CD8-positive, alpha-beta memory T cell (primary cell): ENCODE measurements at regions not wholly inside any gene's neighbourhood (a gene's known extent, or its start where the extent isn't known, plus 50 kb on each side); places are given as distances from the start of the nearest gene placed in this dataset.
A peak's percentile ranks its signal among the peaks of the same experiment; 100 is the strongest.
"Not testable (repeated sequence)": the region's sequence is repeated elsewhere in the genome, so short reads cannot be mapped to it uniquely, and the experiment has no call there.

Experiments used
- CTCF ChIA-PET: fragments of 350-600 bp; sonication (Branson Sonifier 250); formaldehyde crosslinking; loops from one replicate; lab custom pipeline; 2021; ENCODE audit warnings: antibody characterized with exemption; lab: Charles Lee
- POLR2A ChIA-PET: fragments of 350-600 bp; sonication (Branson Sonifier 250); formaldehyde crosslinking; loops from one replicate; lab custom pipeline; 2021; ENCODE audit warnings: antibody characterized with exemption; lab: Charles Lee
- DNase-seq, 5 donors: peaks; one replicate each; pipeline versions ENCODE4 v3.0.0 to v3.0.0-alpha.2; 2020 to 2022; ENCODE audit warnings: mixed read lengths in 1 of 5
- H3K27ac ChIP-seq: one replicate; pipeline ENCODE4 v1.7.0; 2013; ENCODE audit warnings: low read depth, mild to moderate bottlenecking, low read length, moderate library complexity
- H3K27me3 ChIP-seq: 2 replicates; pipeline ENCODE4 v1.7.0; 2013; ENCODE audit warnings: low read length, mild to moderate bottlenecking; ENCODE audit not compliant: insufficient read depth, poor library complexity, severe bottlenecking
- H3K36me3 ChIP-seq: 2 replicates; pipeline ENCODE4 v1.7.0; 2013; ENCODE audit warnings: mild to moderate bottlenecking, low read length, moderate library complexity; ENCODE audit not compliant: insufficient read depth
- H3K4me1 ChIP-seq: 2 replicates; pipeline ENCODE4 v1.7.0; 2013; ENCODE audit warnings: mild to moderate bottlenecking, low read length, moderate library complexity; ENCODE audit not compliant: insufficient read depth
- H3K4me3 ChIP-seq: 2 replicates; pipeline ENCODE4 v1.7.0; 2013; ENCODE audit warnings: mild to moderate bottlenecking, low read length
- H3K9me3 ChIP-seq: 2 replicates; pipeline ENCODE4 v1.7.0; 2013; ENCODE audit warnings: mild to moderate bottlenecking, low read length
- H3K27ac Mint-ChIP-seq, 8 donors: one replicate each; pipeline ENCODE4 v1.8.0; 2020 to 2021; ENCODE audit warnings: mixed read lengths in 8 of 8, mild to moderate bottlenecking in 6 of 8, inconsistent platforms in 3 of 8, moderate library complexity in 3 of 8
- H3K27me3 Mint-ChIP-seq, 2 donors: one replicate each; pipeline ENCODE4 v1.8.0; 2020 to 2021; ENCODE audit warnings: mixed read lengths in 2 of 2, mild to moderate bottlenecking in 1 of 2, moderate library complexity in 1 of 2
- H3K36me3 Mint-ChIP-seq, 3 donors: one replicate each; pipeline ENCODE4 v1.8.0; 2020 to 2021; ENCODE audit warnings: mixed read lengths in 3 of 3, inconsistent platforms in 1 of 3, mild to moderate bottlenecking in 1 of 3
- H3K4me1 Mint-ChIP-seq, 3 donors: one replicate each; pipeline ENCODE4 v1.8.0; 2020 to 2021; ENCODE audit warnings: mixed read lengths in 3 of 3, inconsistent platforms in 1 of 3, mild to moderate bottlenecking in 1 of 3
- H3K4me3 Mint-ChIP-seq, 7 donors: one replicate each; pipeline ENCODE4 v1.8.0; 2020 to 2021; ENCODE audit warnings: mixed read lengths in 7 of 7, mild to moderate bottlenecking in 6 of 7, moderate library complexity in 4 of 7, inconsistent platforms in 2 of 7
- H3K9me3 Mint-ChIP-seq, 5 donors: one replicate each; pipeline ENCODE4 v1.8.0; 2020 to 2022; ENCODE audit warnings: mixed read lengths in 5 of 5, mild to moderate bottlenecking in 3 of 5, moderate library complexity in 2 of 5, inconsistent platforms in 1 of 5

DNA sequence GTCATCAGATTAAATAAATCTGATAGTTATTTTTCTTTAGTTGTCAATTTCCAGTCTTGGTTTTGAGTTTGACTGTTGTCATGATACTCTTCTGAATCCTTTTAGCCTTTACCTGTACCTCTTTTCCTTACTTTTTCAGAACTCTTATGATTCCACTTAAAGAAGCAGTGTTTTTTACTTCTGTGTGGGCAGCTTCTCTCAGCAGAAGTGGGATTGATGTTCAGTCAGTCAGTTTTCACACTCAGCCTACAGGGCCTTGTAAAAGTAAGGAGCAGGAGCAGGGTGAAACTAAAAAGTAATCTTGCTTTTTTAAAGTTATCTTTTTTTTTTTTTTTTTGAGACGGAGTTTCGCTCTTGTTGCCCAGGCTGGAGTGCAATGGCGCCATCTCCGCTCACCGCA is 75.1 kb downstream of the HAUS1 start:
- no peaks in the 10 kb centered on the region for H3K9me3 ChIP-seq
- no peak for DNase-seq
- Mint-ChIP-seq H3K36me3 (peaks cover 0 to 20% (median 6%) of the 10 kb centered on the region in 3 donors), H3K27me3 (no peaks in the 10 kb centered on the region), H3K4me3 (peak overlapping the region in 2 of 7 donors; percentile 17 to 51), H3K27ac (peak overlapping the region in 2 of 8 donors; percentile 47 to 48), H3K4me1 (peaks cover 61 to 83% (median 75%) of the 10 kb centered on the region in 3 donors), H3K9me3 (no peaks in the 10 kb centered on the region)
- H3K36me3 ChIP-seq: no peaks in the 10 kb centered on the region
- CTCF ChIA-PET: no interaction called here
- POLR2A ChIA-PET: no interaction called here
- peaks cover 66% of the 10 kb centered on the region for H3K4me1 ChIP-seq
- H3K27me3 ChIP-seq: no peaks in the 10 kb centered on the region
- no peak overlapping the region for H3K4me3 ChIP-seq
- H3K27ac ChIP-seq: no peak overlapping the region

GRCh38 chr18:46182633-46183358 is 78.6 kb downstream of the HAUS1 start:
- Mint-ChIP-seq H3K27ac (peak overlapping the region in 7 of 8 donors; percentile 4 to 90 (median 31)), H3K4me3 (peak overlapping the region in 2 of 7 donors; percentile 1 to 10), H3K27me3 (no peaks in the 10 kb centered on the region), H3K36me3 (peaks cover 0 to 20% (median 3%) of the 10 kb centered on the region in 3 donors), H3K9me3 (no peaks in the 10 kb centered on the region), H3K4me1 (peaks cover 51 to 75% (median 72%) of the 10 kb centered on the region in 3 donors)
- Histone ChIP-seq H3K27ac (no peak overlapping the region), H3K4me3 (no peak overlapping the region), H3K36me3 (no peaks in the 10 kb centered on the region), H3K9me3 (no peaks in the 10 kb centered on the region), H3K4me1 (peaks cover 51% of the 10 kb centered on the region), H3K27me3 (no peaks in the 10 kb centered on the region)
- ChIA-PET POLR2A (interaction anchor here (0.5 kb wide), 1 partner anchor 85 kb away, joined by 3 read pairs; no protein-coding TSS in a partner anchor), CTCF (interaction anchor here (0.8 to 7.5 kb wide), 3 partner anchors 9 to 439 kb away, joined by 3 to 48 read pairs (median 3); a partner anchor contains a TSS)
- no peak for DNase-seq

DNA sequence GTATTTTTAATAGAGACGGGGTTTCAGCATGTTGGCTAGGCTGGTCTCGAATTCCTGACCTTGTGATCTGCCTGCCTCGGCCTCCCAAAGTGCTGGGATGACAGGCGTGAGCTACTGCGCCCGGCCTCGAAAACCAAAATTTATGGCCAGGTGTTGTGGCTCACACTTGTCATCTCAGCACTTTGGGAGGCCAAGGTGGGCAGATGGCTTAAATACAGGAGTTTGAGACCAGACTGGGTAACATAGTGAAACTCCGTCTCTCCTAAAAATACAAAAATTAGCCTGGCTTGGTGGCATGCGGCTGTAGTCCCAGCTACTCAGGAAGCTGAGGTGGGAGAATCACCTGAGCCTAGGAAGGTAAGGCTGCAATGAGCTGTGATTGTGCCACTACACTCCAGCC is 80.1 kb downstream of the HAUS1 start:
- H3K27ac ChIP-seq, H3K27me3 ChIP-seq, H3K27me3 Mint-ChIP-seq, H3K4me3 ChIP-seq, DNase-seq, POLR2A ChIA-PET, H3K36me3 ChIP-seq, H3K9me3 ChIP-seq, H3K9me3 Mint-ChIP-seq: not testable (repeated sequence)
- CTCF ChIA-PET: interaction anchor here (1.0 to 7.5 kb wide), 3 partner anchors 10 to 18 kb away, joined by 3 to 48 read pairs (median 3); a partner anchor contains a TSS
- Mint-ChIP-seq H3K4me3 (peak overlapping the region in 1 of 7 donors; percentile 37), H3K4me1 (peaks cover 49 to 71% (median 69%) of the 10 kb centered on the region in 3 donors), H3K36me3 (peaks cover 0 to 17% (median 0%) of the 10 kb centered on the region in 3 donors), H3K27ac (peak overlapping the region in 6 of 8 donors; percentile 1 to 70 (median 65))
- H3K4me1 ChIP-seq: peaks cover 45% of the 10 kb centered on the region

DNA sequence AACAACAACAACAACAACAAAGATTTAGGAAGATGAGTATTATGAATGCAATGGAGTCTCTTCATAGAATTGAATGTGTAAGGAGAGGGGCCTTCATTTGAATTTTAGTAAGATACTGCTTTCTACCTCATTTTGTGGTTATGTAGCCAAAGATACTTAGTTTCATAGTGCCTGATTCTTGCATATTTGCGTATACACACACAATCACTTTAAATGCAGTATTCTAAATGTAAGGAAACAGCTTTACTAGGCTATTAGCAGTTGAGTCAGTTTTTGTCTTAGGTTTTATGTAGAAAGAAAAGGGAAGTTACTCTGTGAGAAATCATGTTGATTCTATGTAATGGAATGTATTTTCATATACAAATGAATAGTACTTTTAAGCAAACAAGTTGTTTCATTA is 80.5 kb downstream of the HAUS1 start:
- H3K4me3 ChIP-seq: no peak overlapping the region
- H3K9me3 Mint-ChIP-seq: no peaks in the 10 kb centered on the region
- no peaks in the 10 kb centered on the region for H3K27me3 ChIP-seq
- H3K27me3 Mint-ChIP-seq: no peaks in the 10 kb centered on the region
- DNase-seq: no peak
- H3K27ac ChIP-seq: no peak overlapping the region
- POLR2A ChIA-PET: no interaction called here
- peak overlapping the region in 2 of 7 donors; percentile 19 to 37 for H3K4me3 Mint-ChIP-seq
- H3K36me3 ChIP-seq: no peaks in the 10 kb centered on the region
- H3K36me3 Mint-ChIP-seq: peaks cover 0 to 17% (median 0%) of the 10 kb centered on the region in 3 donors
- CTCF ChIA-PET: interaction anchor here (0.6 to 7.5 kb wide), 4 partner anchors 11 to 25 kb away, joined by 3 to 48 read pairs (median 3); a partner anchor contains a TSS
- peaks cover 51 to 71% (median 68%) of the 10 kb centered on the region in 3 donors for H3K4me1 Mint-ChIP-seq
- peak overlapping the region in 7 of 8 donors; percentile 1 to 70 (median 64) for H3K27ac Mint-ChIP-seq
- no peaks in the 10 kb centered on the region for H3K9me3 ChIP-seq
- H3K4me1 ChIP-seq: peaks cover 49% of the 10 kb centered on the region

- CTCF ChIA-PET: interaction anchor here (1.2 to 2.1 kb wide), 2 partner anchors 17 kb away, joined by 5 to 10 read pairs; a partner anchor contains a TSS
- no peaks in the 10 kb centered on the region for H3K9me3 Mint-ChIP-seq
- H3K27ac ChIP-seq: no peak overlapping the region
- H3K4me3 ChIP-seq: no peak overlapping the region
- H3K4me3 Mint-ChIP-seq: peak overlapping the region in 1 of 7 donors; percentile 15
- no peak for DNase-seq
- peak overlapping the region in 4 of 8 donors; percentile 4 to 84 (median 32) for H3K27ac Mint-ChIP-seq
- no peaks in the 10 kb centered on the region for H3K36me3 ChIP-seq
- H3K9me3 ChIP-seq: no peaks in the 10 kb centered on the region
- no peaks in the 10 kb centered on the region for H3K27me3 Mint-ChIP-seq
- peaks cover 0 to 22% (median 4%) of the 10 kb centered on the region in 3 donors for H3K36me3 Mint-ChIP-seq
- no peaks in the 10 kb centered on the region for H3K27me3 ChIP-seq
- peaks cover 12% of the 10 kb centered on the region for H3K4me1 ChIP-seq
- peaks cover 26 to 48% (median 48%) of the 10 kb centered on the region in 3 donors for H3K4me1 Mint-ChIP-seq
- POLR2A ChIA-PET: no interaction called here
These were observed 86.5 kb downstream of the HAUS1 start for GRCh38 chr18:46190667-46191066.

- CTCF ChIA-PET: no interaction called here
- H3K27ac ChIP-seq: no peak overlapping the region
- H3K27me3 ChIP-seq: no peaks in the 10 kb centered on the region
- H3K9me3 ChIP-seq: no peaks in the 10 kb centered on the region
- H3K27me3 Mint-ChIP-seq: no peaks in the 10 kb centered on the region
- H3K36me3 ChIP-seq: no peaks in the 10 kb centered on the region
- H3K4me3 Mint-ChIP-seq: no peak overlapping the region
- peaks cover 0 to 30% (median 13%) of the 10 kb centered on the region in 3 donors for H3K36me3 Mint-ChIP-seq
- H3K4me1 ChIP-seq: peaks cover 17% of the 10 kb centered on the region
- DNase-seq: no peak
- peaks cover 42 to 63% (median 59%) of the 10 kb centered on the region in 3 donors for H3K4me1 Mint-ChIP-seq
- no peaks in the 10 kb centered on the region for H3K9me3 Mint-ChIP-seq
- POLR2A ChIA-PET: no interaction called here
- H3K4me3 ChIP-seq: no peak overlapping the region
- peak overlapping the region in 1 of 8 donors; percentile 12 for H3K27ac Mint-ChIP-seq
These were observed 92.5 kb downstream of the HAUS1 start for GRCh38 chr18:46196627-46197243.

GRCh38 chr18:46199515-46200147 is 95.4 kb downstream of the HAUS1 start:
- Histone ChIP-seq H3K4me3 (no peak overlapping the region), H3K27me3 (no peaks in the 10 kb centered on the region), H3K27ac (no peak overlapping the region), H3K36me3 (no peaks in the 10 kb centered on the region), H3K4me1 (peaks cover 38% of the 10 kb centered on the region), H3K9me3 (no peaks in the 10 kb centered on the region)
- peaks cover 0 to 27% (median 15%) of the 10 kb centered on the region in 3 donors for H3K36me3 Mint-ChIP-seq
- no peak for DNase-seq
- no peaks in the 10 kb centered on the region for H3K9me3 Mint-ChIP-seq
- peak overlapping the region in 6 of 8 donors; percentile 11 to 96 (median 44) for H3K27ac Mint-ChIP-seq
- POLR2A ChIA-PET: no interaction called here
- peaks cover 59 to 77% (median 76%) of the 10 kb centered on the region in 3 donors for H3K4me1 Mint-ChIP-seq
- CTCF ChIA-PET: interaction anchor here (0.7 to 1.9 kb wide), 4 partner anchors 9 to 59 kb away, joined by 3 to 7 read pairs (median 4); a partner anchor contains a TSS
- peak overlapping the region in 2 of 7 donors; percentile 20 to 28 for H3K4me3 Mint-ChIP-seq
- H3K27me3 Mint-ChIP-seq: no peaks in the 10 kb centered on the region
